Neural cell (in vitro differentiated cells): ENCODE measurements at regions not wholly inside any gene's neighbourhood (a gene's known extent, or its start where the extent isn't known, plus 50 kb on each side); places are given as distances from the start of the nearest gene placed in this dataset.

ENCODE experiments used
- EP300 ChIP-seq: fragments of 450-650 bp; conservative IDR thresholded peaks from 2 replicates; pipeline ENCODE4 v1.6.1; 2014; ENCODE audit warnings: antibody characterized with exemption, mild to moderate bottlenecking, moderate library complexity; ENCODE audit not compliant: poor library complexity, severe bottlenecking
- EZH2 ChIP-seq: fragments of 200-600, 300-800 bp; shearing (Covaris generic), sonication (generic); IDR thresholded peaks from 2 replicates; pipeline ENCODE4 v1.6.1; 2014; ENCODE audit warnings: antibody characterized with exemption, low read length, borderline replicate concordance, mild to moderate bottlenecking; ENCODE audit not compliant: insufficient read depth, poor library complexity, severe bottlenecking
- POLR2AphosphoS5 ChIP-seq: IDR thresholded peaks from 2 replicates; pipeline ENCODE4 v1.6.1; 2012
- TF ChIP-seq, protein P1 (sequence below): IDR thresholded peaks from 2 replicates; pipeline ENCODE4 v1.6.1; 2012; ENCODE audit warnings: borderline replicate concordance
- TF ChIP-seq, protein P2 (sequence below): fragments of 450-650 bp; IDR thresholded peaks from 2 replicates; pipeline ENCODE4 v1.5.1; 2014; ENCODE audit warnings: antibody characterized with exemption, mild to moderate bottlenecking, moderate library complexity; ENCODE audit not compliant: poor library complexity, severe bottlenecking

DNA sequence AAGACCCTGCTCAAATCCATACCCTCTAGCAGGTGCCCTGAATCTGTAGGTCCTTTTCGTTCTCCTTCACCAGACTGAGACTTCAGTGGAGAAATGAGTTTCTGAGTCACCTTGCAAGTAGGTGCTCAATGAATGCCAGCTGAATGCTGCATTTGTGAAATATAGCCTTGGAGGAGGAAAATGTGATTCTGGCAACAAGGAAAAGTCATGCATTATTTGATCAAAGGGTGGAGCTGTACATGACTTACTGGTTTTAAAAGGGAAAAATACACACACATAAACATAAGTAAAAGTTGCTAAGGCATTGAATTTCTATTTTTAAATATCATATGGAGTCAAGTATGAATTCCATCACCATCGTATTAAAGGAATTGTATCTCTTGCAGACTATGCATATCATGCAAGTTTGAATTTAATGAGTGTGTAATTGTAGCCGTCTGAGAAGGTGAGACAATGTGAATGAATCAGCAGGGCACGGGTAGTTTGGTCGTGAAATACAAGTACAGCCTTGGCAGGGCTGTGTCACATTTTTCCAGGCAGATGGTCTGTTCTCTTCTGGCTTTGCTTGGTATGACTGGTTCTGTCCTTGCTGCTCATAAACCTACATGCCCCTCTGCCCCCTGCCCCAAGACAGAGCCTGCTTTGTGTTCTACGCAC, 160.8 kb downstream of the COL6A3 start:
- TF ChIP-seq, protein P1, sequence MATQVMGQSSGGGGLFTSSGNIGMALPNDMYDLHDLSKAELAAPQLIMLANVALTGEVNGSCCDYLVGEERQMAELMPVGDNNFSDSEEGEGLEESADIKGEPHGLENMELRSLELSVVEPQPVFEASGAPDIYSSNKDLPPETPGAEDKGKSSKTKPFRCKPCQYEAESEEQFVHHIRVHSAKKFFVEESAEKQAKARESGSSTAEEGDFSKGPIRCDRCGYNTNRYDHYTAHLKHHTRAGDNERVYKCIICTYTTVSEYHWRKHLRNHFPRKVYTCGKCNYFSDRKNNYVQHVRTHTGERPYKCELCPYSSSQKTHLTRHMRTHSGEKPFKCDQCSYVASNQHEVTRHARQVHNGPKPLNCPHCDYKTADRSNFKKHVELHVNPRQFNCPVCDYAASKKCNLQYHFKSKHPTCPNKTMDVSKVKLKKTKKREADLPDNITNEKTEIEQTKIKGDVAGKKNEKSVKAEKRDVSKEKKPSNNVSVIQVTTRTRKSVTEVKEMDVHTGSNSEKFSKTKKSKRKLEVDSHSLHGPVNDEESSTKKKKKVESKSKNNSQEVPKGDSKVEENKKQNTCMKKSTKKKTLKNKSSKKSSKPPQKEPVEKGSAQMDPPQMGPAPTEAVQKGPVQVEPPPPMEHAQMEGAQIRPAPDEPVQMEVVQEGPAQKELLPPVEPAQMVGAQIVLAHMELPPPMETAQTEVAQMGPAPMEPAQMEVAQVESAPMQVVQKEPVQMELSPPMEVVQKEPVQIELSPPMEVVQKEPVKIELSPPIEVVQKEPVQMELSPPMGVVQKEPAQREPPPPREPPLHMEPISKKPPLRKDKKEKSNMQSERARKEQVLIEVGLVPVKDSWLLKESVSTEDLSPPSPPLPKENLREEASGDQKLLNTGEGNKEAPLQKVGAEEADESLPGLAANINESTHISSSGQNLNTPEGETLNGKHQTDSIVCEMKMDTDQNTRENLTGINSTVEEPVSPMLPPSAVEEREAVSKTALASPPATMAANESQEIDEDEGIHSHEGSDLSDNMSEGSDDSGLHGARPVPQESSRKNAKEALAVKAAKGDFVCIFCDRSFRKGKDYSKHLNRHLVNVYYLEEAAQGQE = no peak
- TF ChIP-seq, protein P2, sequence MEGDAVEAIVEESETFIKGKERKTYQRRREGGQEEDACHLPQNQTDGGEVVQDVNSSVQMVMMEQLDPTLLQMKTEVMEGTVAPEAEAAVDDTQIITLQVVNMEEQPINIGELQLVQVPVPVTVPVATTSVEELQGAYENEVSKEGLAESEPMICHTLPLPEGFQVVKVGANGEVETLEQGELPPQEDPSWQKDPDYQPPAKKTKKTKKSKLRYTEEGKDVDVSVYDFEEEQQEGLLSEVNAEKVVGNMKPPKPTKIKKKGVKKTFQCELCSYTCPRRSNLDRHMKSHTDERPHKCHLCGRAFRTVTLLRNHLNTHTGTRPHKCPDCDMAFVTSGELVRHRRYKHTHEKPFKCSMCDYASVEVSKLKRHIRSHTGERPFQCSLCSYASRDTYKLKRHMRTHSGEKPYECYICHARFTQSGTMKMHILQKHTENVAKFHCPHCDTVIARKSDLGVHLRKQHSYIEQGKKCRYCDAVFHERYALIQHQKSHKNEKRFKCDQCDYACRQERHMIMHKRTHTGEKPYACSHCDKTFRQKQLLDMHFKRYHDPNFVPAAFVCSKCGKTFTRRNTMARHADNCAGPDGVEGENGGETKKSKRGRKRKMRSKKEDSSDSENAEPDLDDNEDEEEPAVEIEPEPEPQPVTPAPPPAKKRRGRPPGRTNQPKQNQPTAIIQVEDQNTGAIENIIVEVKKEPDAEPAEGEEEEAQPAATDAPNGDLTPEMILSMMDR = no peak
- TF ChIP-seq EP300 (no peak), POLR2AphosphoS5 (no peak), EZH2 (no peak)
